ENCODE measurements at regions not wholly inside any gene's neighbourhood (a gene's known extent, or its start where the extent isn't known, plus 50 kb on each side); places are given as distances from the start of the nearest gene placed in this dataset.
A peak's percentile ranks its signal among the peaks of the same experiment; 100 is the strongest.
"Not testable (repeated sequence)": the region's sequence is repeated elsewhere in the genome, so short reads cannot be mapped to it uniquely, and the experiment has no call there.

- DNase-seq, result no peak
Observed at GRCh38 chrX:122591546-122591945, 592.5 kb upstream of the GRIA3 start.

GRCh38 chrX:122596998-122597397 is 587.1 kb upstream of the GRIA3 start:
- DNase-seq, result no peak

GRCh38 chrX:122622795-122623194 is 561.3 kb upstream of the GRIA3 start:
- DNase-seq, result peak; percentile 36 to 71

GRCh38 chrX:122625239-122625638 is 558.8 kb upstream of the GRIA3 start:
- no peak for DNase-seq

GRCh38 chrX:122625821-122626220 is 558.3 kb upstream of the GRIA3 start:
- DNase-seq, result no peak

- no peak for DNase-seq
Observed at GRCh38 chrX:122626871-122627270, 557.2 kb upstream of the GRIA3 start.

- DNase-seq, result no peak
Observed at GRCh38 chrX:122641136-122641535, 542.9 kb upstream of the GRIA3 start.

- no peak for DNase-seq
Observed at GRCh38 chrX:122641826-122642225, 542.3 kb upstream of the GRIA3 start.

GRCh38 chrX:122655256-122655655 is 528.8 kb upstream of the GRIA3 start:
- not testable (repeated sequence) for DNase-seq

GRCh38 chrX:122666601-122667000 is 517.5 kb upstream of the GRIA3 start:
- no peak for DNase-seq

- no peak for DNase-seq
Observed at GRCh38 chrX:122667667-122668066, 516.4 kb upstream of the GRIA3 start.

- no peak for DNase-seq
Observed at GRCh38 chrX:122703762-122704161, 480.3 kb upstream of the GRIA3 start.

GRCh38 chrX:122739770-122740169 is 444.3 kb upstream of the GRIA3 start:
- DNase-seq, result no peak

GRCh38 chrX:122770581-122770980 is 413.5 kb upstream of the GRIA3 start:
- peak; percentile 1 to 44 for DNase-seq

GRCh38 chrX:122771933-122772332 is 412.1 kb upstream of the GRIA3 start:
- no peak for DNase-seq

GRCh38 chrX:122777766-122778165 is 406.3 kb upstream of the GRIA3 start:
- DNase-seq, result peak; percentile 12 to 18

- DNase-seq, result no peak
Observed at GRCh38 chrX:122783918-122784317, 400.2 kb upstream of the GRIA3 start.

- no peak for DNase-seq
Observed at GRCh38 chrX:122787231-122787630, 396.8 kb upstream of the GRIA3 start.

GRCh38 chrX:122788216-122788615 is 395.9 kb upstream of the GRIA3 start:
- DNase-seq, result no peak

- DNase-seq, result no peak
Observed at GRCh38 chrX:122790376-122791095, 393.5 kb upstream of the GRIA3 start.

- no peak for DNase-seq
Observed at GRCh38 chrX:122813876-122814275, 370.2 kb upstream of the GRIA3 start.

GRCh38 chrX:122816288-122816687 is 367.8 kb upstream of the GRIA3 start:
- DNase-seq, result no peak

GRCh38 chrX:122817321-122817955 is 366.6 kb upstream of the GRIA3 start:
- DNase-seq, result no peak

GRCh38 chrX:122818068-122818467 is 366.0 kb upstream of the GRIA3 start:
- DNase-seq, result no peak

GRCh38 chrX:122833230-122833629 is 350.8 kb upstream of the GRIA3 start:
- peak in 1 of 2 experiments; percentile 18 for DNase-seq

All from NCI-H2081 (cell line).